ENCODE measurements at regions not wholly inside any gene's neighbourhood (a gene's known extent, or its start where the extent isn't known, plus 50 kb on each side); places are given as distances from the start of the nearest gene placed in this dataset.

DNA sequence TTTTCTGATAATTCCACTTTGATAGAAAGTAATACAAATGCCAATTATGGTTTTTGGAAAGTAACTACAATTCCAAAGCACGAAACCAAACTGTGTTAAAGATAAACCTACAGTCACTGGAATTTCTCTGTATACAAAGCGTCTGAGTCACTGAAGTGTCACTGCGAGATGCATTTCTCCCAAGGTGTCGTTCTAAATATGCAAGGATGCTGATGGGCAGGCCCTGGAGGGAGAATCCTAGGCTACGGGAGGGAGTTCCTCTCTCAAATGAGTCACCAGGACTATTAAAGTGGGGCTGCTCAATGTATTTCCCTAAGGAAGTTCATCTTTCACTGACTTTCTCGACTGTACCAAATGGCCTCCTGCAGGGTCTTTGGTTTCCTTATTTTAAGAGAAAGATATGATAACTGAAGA is 163.8 kb upstream of the STK17B start:
- DNase-seq (ENCODE audit: low read depth, low spot score): peak; percentile 31
- intact Hi-C loops (cut with micrococcal nuclease): loop anchor here (5.0 to 10.0 kb wide), 2 partner anchors 203 to 420 kb away; no protein-coding TSS in a partner anchor

DNA sequence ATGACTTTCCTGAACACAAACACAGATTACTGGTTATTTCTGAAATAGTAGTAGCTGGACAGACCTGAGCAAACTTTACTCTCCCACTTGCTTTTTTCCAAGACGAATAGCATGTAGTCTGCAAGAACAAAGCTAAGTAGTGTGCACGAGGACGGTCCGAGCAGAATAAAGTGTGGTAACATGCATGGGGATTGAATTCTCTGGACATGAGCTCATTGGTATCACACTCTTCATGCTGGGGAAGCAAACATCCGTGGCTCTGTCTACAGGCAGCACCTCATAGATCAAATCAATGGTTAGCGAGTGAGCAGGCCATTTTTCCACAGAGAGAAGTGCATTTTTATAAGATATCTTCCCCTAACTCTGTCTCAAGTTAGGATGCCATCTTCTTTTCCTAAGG is 164.8 kb upstream of the STK17B start:
- Histone ChIP-seq H3K9me3 (replicated peaks; ENCODE audit: control insufficient read depth, insufficient read depth, low read length) (no peaks in the 10 kb centered on the region), H3K4me2 (ENCODE audit: insufficient read depth, low read length) (no peak overlapping the region), H3K4me1 (ENCODE audit: control insufficient read depth, extremely low read depth, insufficient read depth, low read length) (peaks cover 41% of the 10 kb centered on the region), H2AFZ (ENCODE audit: low read depth, low read length) (no peak overlapping the region), H3K36me3 (ENCODE audit: control insufficient read depth in 2 of 2, extremely low read depth in 1 of 2, insufficient read depth in 2 of 2, low read length in 2 of 2) (peaks cover 0 to 13% of the 10 kb centered on the region in 2 experiments), H3K79me2 (ENCODE audit: control insufficient read depth, insufficient read depth, low read length) (peaks cover 57% of the 10 kb centered on the region), H3K27ac (ENCODE audit: insufficient read depth, low read depth, low read length) (no peak overlapping the region), H3K4me3 (replicated peaks in 1 of 3; ENCODE audit: insufficient read depth in 1 of 3, low read depth in 1 of 3, low read length in 3 of 3) (no peak overlapping the region), H4K20me1 (replicated peaks; ENCODE audit: control insufficient read depth, extremely low read depth, insufficient read depth, low read length) (no peaks in the 10 kb centered on the region), H3K27me3 (ENCODE audit: control insufficient read depth in 2 of 2, insufficient read depth in 2 of 2, low read length in 2 of 2) (no peaks in the 10 kb centered on the region), H3K9me1 (replicated peaks; ENCODE audit: control insufficient read depth, extremely low read depth, insufficient read depth, low read length) (no peaks in the 10 kb centered on the region), H3K9ac (replicated peaks; ENCODE audit: extremely low read depth, insufficient read depth, low read length) (no peak overlapping the region)
- CTCF ChIA-PET: interaction anchor here (1.2 to 5.7 kb wide), 15 partner anchors 9 to 258 kb away, joined by 3 to 96 read pairs (median 11); no protein-coding TSS in a partner anchor
- intact Hi-C loops (cut with micrococcal nuclease): loop anchor here (2.0 to 10.0 kb wide), 5 partner anchors 19 to 419 kb away; no protein-coding TSS in a partner anchor
- FAIRE-seq: peak; percentile 48
- no peak for DNase-seq (ENCODE audit: low read depth, low spot score)
- TF ChIP-seq FOS (IDR thresholded peaks at IDR 0.05; ENCODE audit: borderline replicate concordance, insufficient read depth, low read length) (no peak), MYC (IDR thresholded peaks at IDR 0.05; ENCODE audit: low read depth, low read length) (no peak), GATA2 (IDR thresholded peaks at IDR 0.05; ENCODE audit: insufficient read depth, insufficient read length, low read depth, low read length) (no peak), EZH2 (IDR thresholded peaks at IDR 0.05; ENCODE audit: borderline replicate concordance, low read depth, low read length, severe bottlenecking) (no peak), JUN (IDR thresholded peaks at IDR 0.05; ENCODE audit: borderline replicate concordance, insufficient read depth, insufficient read length, low read depth) (no peak), POLR2A (IDR thresholded peaks at IDR 0.05; ENCODE audit: low read depth, low read length) (no peak), POLR2AphosphoS5 (IDR thresholded peaks at IDR 0.05; ENCODE audit: insufficient read depth, low read depth, low read length) (no peak)
- TF ChIP-seq, protein P1, sequence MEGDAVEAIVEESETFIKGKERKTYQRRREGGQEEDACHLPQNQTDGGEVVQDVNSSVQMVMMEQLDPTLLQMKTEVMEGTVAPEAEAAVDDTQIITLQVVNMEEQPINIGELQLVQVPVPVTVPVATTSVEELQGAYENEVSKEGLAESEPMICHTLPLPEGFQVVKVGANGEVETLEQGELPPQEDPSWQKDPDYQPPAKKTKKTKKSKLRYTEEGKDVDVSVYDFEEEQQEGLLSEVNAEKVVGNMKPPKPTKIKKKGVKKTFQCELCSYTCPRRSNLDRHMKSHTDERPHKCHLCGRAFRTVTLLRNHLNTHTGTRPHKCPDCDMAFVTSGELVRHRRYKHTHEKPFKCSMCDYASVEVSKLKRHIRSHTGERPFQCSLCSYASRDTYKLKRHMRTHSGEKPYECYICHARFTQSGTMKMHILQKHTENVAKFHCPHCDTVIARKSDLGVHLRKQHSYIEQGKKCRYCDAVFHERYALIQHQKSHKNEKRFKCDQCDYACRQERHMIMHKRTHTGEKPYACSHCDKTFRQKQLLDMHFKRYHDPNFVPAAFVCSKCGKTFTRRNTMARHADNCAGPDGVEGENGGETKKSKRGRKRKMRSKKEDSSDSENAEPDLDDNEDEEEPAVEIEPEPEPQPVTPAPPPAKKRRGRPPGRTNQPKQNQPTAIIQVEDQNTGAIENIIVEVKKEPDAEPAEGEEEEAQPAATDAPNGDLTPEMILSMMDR (IDR thresholded peaks at IDR 0.05; ENCODE audit: extremely low read depth in 1 of 2, insufficient read depth in 1 of 2, low read depth in 1 of 2, low read length in 2 of 2): no peak
- TF ChIP-seq, protein P2, sequence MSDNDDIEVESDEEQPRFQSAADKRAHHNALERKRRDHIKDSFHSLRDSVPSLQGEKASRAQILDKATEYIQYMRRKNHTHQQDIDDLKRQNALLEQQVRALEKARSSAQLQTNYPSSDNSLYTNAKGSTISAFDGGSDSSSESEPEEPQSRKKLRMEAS (IDR thresholded peaks at IDR 0.05; ENCODE audit: insufficient read depth, insufficient read length): no peak
- no TSS peak for BruUV-seq (replicated peaks)
- dilution Hi-C loops (cut with MboI; ENCODE audit: extremely low pct_ligation_motif_present, low sequenced_read_pairs): no loop called here
- POLR2A ChIA-PET: no interaction called here

More for the DNA sequence above, 163.8 kb upstream of the STK17B start:
- peaks cover 51% of the 10 kb centered on the region for H3K4me1 ChIP-seq (ENCODE audit: control insufficient read depth, extremely low read depth, insufficient read depth, low read length)
- TF ChIP-seq, protein P2 (IDR thresholded peaks at IDR 0.05; ENCODE audit: insufficient read depth, insufficient read length): no peak
- TF ChIP-seq GATA2 (IDR thresholded peaks at IDR 0.05; ENCODE audit: insufficient read depth, insufficient read length, low read depth, low read length): no peak
- no peak for TF ChIP-seq EZH2 (IDR thresholded peaks at IDR 0.05; ENCODE audit: borderline replicate concordance, low read depth, low read length, severe bottlenecking)
- TF ChIP-seq FOS (IDR thresholded peaks at IDR 0.05; ENCODE audit: borderline replicate concordance, insufficient read depth, low read length): peak; percentile 72
- no peaks in the 10 kb centered on the region for H3K9me1 ChIP-seq (replicated peaks; ENCODE audit: control insufficient read depth, extremely low read depth, insufficient read depth, low read length)
- BruUV-seq (replicated peaks): no TSS peak
- H2AFZ ChIP-seq (ENCODE audit: low read depth, low read length): no peak overlapping the region
- no peaks in the 10 kb centered on the region for H3K9me3 ChIP-seq (replicated peaks; ENCODE audit: control insufficient read depth, insufficient read depth, low read length)
- POLR2A ChIA-PET: no interaction called here
- peaks cover 0 to 10% of the 10 kb centered on the region in 2 experiments for H3K36me3 ChIP-seq (ENCODE audit: control insufficient read depth in 2 of 2, extremely low read depth in 1 of 2, insufficient read depth in 2 of 2, low read length in 2 of 2)
- H3K79me2 ChIP-seq (ENCODE audit: control insufficient read depth, insufficient read depth, low read length): peaks cover 58% of the 10 kb centered on the region
- H3K4me2 ChIP-seq (ENCODE audit: insufficient read depth, low read length): no peak overlapping the region
- peak; percentile 58 for FAIRE-seq
- H3K27ac ChIP-seq (ENCODE audit: insufficient read depth, low read depth, low read length): no peak overlapping the region
- no peaks in the 10 kb centered on the region for H4K20me1 ChIP-seq (replicated peaks; ENCODE audit: control insufficient read depth, extremely low read depth, insufficient read depth, low read length)
- CTCF ChIA-PET: interaction anchor here (1.0 to 5.7 kb wide), 3 partner anchors 35 to 257 kb away, joined by 8 to 93 read pairs (median 72); no protein-coding TSS in a partner anchor
- no peak overlapping the region for H3K9ac ChIP-seq (replicated peaks; ENCODE audit: extremely low read depth, insufficient read depth, low read length)
- no peak overlapping the region for H3K4me3 ChIP-seq (replicated peaks in 1 of 3; ENCODE audit: insufficient read depth in 1 of 3, low read depth in 1 of 3, low read length in 3 of 3)
- H3K27me3 ChIP-seq (ENCODE audit: control insufficient read depth in 2 of 2, insufficient read depth in 2 of 2, low read length in 2 of 2): no peaks in the 10 kb centered on the region
- dilution Hi-C loops (cut with MboI; ENCODE audit: extremely low pct_ligation_motif_present, low sequenced_read_pairs): no loop called here

Measured in endothelial cell of umbilical vein (primary cell).